Tibial nerve (tissue), 4 donors: ENCODE measurements at regions not wholly inside any gene's neighbourhood (a gene's known extent, or its start where the extent isn't known, plus 50 kb on each side); places are given as distances from the start of the nearest gene placed in this dataset.

Source experiments
- EP300 ChIP-seq, 2 donors: sonication (generic); formaldehyde crosslinking; IDR thresholded peaks; one replicate each; pipeline ENCODE4 v1.6.1; 2017; ENCODE audit warnings: antibody characterized with exemption in 2 of 2, mild to moderate bottlenecking in 1 of 2
- POLR2A ChIP-seq, 2 donors: fragments of 450-650 bp; IDR thresholded peaks; one replicate each; pipeline ENCODE4 v1.6.1; 2017; ENCODE audit warnings: antibody characterized with exemption in 2 of 2, mild to moderate bottlenecking in 2 of 2, moderate library complexity in 2 of 2
- TF ChIP-seq, protein P1 (sequence below), 5 experiments: fragments of 200-600 bp in 3 of 5; fragments of 450-650 bp in 2 of 5; sonication (generic) in 3 of 5; IDR thresholded peaks; one replicate each; pipeline ENCODE4 v1.5.1; 2016 to 2019; ENCODE audit warnings: antibody characterized with exemption in 5 of 5, mild to moderate bottlenecking in 3 of 5, moderate library complexity in 2 of 5

DNA sequence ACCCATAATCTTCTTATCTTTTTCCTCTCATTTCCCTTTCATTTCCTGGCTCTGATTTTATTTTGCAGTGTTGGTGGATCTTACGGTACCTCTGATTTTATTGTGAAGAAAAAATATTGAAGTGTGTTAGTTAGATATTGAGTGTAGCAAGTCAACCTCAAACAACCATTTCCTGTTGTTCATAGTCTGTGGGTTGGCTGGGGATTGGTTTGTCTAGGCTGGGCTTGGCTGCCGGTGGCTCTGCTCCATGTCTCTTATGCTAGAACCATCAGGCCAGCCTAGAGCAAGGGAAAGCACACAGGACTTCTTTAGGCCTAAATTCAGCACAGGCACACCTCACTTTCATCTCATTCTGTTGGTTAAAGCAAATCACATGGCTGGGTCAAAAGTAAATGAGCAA lies 383.1 kb upstream of the LCORL start:
- TF ChIP-seq, protein P1, sequence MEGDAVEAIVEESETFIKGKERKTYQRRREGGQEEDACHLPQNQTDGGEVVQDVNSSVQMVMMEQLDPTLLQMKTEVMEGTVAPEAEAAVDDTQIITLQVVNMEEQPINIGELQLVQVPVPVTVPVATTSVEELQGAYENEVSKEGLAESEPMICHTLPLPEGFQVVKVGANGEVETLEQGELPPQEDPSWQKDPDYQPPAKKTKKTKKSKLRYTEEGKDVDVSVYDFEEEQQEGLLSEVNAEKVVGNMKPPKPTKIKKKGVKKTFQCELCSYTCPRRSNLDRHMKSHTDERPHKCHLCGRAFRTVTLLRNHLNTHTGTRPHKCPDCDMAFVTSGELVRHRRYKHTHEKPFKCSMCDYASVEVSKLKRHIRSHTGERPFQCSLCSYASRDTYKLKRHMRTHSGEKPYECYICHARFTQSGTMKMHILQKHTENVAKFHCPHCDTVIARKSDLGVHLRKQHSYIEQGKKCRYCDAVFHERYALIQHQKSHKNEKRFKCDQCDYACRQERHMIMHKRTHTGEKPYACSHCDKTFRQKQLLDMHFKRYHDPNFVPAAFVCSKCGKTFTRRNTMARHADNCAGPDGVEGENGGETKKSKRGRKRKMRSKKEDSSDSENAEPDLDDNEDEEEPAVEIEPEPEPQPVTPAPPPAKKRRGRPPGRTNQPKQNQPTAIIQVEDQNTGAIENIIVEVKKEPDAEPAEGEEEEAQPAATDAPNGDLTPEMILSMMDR (IDR thresholded peaks at IDR 0.05): no peak
- no peak for TF ChIP-seq POLR2A (IDR thresholded peaks at IDR 0.05)
- no peak for TF ChIP-seq EP300 (IDR thresholded peaks at IDR 0.05)
